ENCODE measurements at regions not wholly inside any gene's neighbourhood (a gene's known extent, or its start where the extent isn't known, plus 50 kb on each side); places are given as distances from the start of the nearest gene placed in this dataset.
"Not testable (repeated sequence)": the region's sequence is repeated elsewhere in the genome, so short reads cannot be mapped to it uniquely, and the experiment has no call there.

GRCh38 chr1:65027666-65028358 lies 61.5 kb upstream of the JAK1 start:
- no peak for DNase-seq (ENCODE audit: low spot score, unreplicated experiment)
- Mint-ChIP-seq H3K4me1 (ENCODE audit: low read depth) (no peaks in the 10 kb centered on the region), H3K27me3 (no peaks in the 10 kb centered on the region), H3K4me3 (ENCODE audit: low read depth) (no peak overlapping the region), H3K27ac (no peak overlapping the region), H3K9me3 (ENCODE audit: low read depth) (peaks cover 4% of the 10 kb centered on the region), H3K36me3 (ENCODE audit: insufficient read depth) (no peaks in the 10 kb centered on the region)
- TF ChIP-seq CTCF (IDR thresholded peaks at IDR 0.05; ENCODE audit: unreplicated experiment) = no peak

GRCh38 chr1:65029434-65029833 lies 63.1 kb upstream of the JAK1 start:
- DNase-seq (ENCODE audit: low spot score, unreplicated experiment); H3K9me3 Mint-ChIP-seq (ENCODE audit: low read depth); H3K36me3 Mint-ChIP-seq (ENCODE audit: insufficient read depth); H3K4me1 Mint-ChIP-seq (ENCODE audit: low read depth); H3K27ac Mint-ChIP-seq; H3K4me3 Mint-ChIP-seq (ENCODE audit: low read depth); H3K27me3 Mint-ChIP-seq: not testable (repeated sequence)

GRCh38 chr1:65034879-65035278 lies 68.5 kb upstream of the JAK1 start:
- DNase-seq (ENCODE audit: low spot score, unreplicated experiment); H3K4me1 Mint-ChIP-seq (ENCODE audit: low read depth); H3K27ac Mint-ChIP-seq: not testable (repeated sequence)

DNA sequence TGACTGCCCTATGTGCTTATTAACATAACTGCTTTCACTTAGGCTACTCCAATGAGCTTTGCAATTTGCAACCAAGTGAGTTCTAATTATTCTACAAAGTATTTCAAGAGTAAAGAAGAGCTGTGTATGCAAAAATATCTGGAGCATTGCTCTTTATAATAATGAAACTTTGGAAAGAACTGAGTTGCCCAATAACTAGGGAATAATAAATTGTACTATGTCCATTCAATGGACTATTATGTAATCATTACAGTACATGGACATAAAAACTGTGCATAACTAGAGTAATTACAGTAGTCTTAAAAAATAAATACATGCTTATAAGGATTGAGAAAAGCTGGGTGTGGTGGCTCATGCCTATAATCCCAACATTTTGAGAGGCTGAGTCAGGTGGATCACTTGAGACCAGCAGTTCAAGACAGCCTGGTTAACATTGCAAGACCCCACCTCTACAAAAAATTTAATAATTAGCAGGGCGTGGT lies 70.3 kb upstream of the JAK1 start:
- Mint-ChIP-seq H3K9me3 (ENCODE audit: low read depth) (no peaks in the 10 kb centered on the region), H3K27me3 (no peaks in the 10 kb centered on the region), H3K4me3 (ENCODE audit: low read depth) (no peak overlapping the region), H3K36me3 (ENCODE audit: insufficient read depth) (no peaks in the 10 kb centered on the region), H3K4me1 (ENCODE audit: low read depth) (no peaks in the 10 kb centered on the region), H3K27ac (no peak overlapping the region)
- no peak for TF ChIP-seq CTCF (IDR thresholded peaks at IDR 0.05; ENCODE audit: unreplicated experiment)
- DNase-seq (ENCODE audit: low spot score, unreplicated experiment) = no peak

More at GRCh38 chr1:65034879-65035278, 68.5 kb upstream of the JAK1 start:
- H3K27me3 Mint-ChIP-seq; H3K9me3 Mint-ChIP-seq (ENCODE audit: low read depth); H3K4me3 Mint-ChIP-seq (ENCODE audit: low read depth); H3K36me3 Mint-ChIP-seq (ENCODE audit: insufficient read depth): not testable (repeated sequence)

- no peak overlapping the region for H3K27ac Mint-ChIP-seq
- TF ChIP-seq CTCF (IDR thresholded peaks at IDR 0.05; ENCODE audit: unreplicated experiment) = no peak
- H3K4me3 Mint-ChIP-seq (ENCODE audit: low read depth) = no peak overlapping the region
- DNase-seq (ENCODE audit: low spot score, unreplicated experiment) = no peak
- no peaks in the 10 kb centered on the region for H3K4me1 Mint-ChIP-seq (ENCODE audit: low read depth)
- H3K36me3 Mint-ChIP-seq (ENCODE audit: insufficient read depth) = no peaks in the 10 kb centered on the region
- H3K9me3 Mint-ChIP-seq (ENCODE audit: low read depth) = no peaks in the 10 kb centered on the region
- no peaks in the 10 kb centered on the region for H3K27me3 Mint-ChIP-seq
Measured at GRCh38 chr1:65039066-65039465, 72.7 kb upstream of the JAK1 start.

- DNase-seq (ENCODE audit: low spot score, unreplicated experiment) = no peak
- no peak for TF ChIP-seq CTCF (IDR thresholded peaks at IDR 0.05; ENCODE audit: unreplicated experiment)
- Mint-ChIP-seq H3K36me3 (ENCODE audit: insufficient read depth) (no peaks in the 10 kb centered on the region), H3K9me3 (ENCODE audit: low read depth) (no peaks in the 10 kb centered on the region), H3K4me3 (ENCODE audit: low read depth) (no peak overlapping the region), H3K27me3 (no peaks in the 10 kb centered on the region), H3K4me1 (ENCODE audit: low read depth) (no peaks in the 10 kb centered on the region), H3K27ac (no peak overlapping the region)
Measured at GRCh38 chr1:65039508-65039907, 73.2 kb upstream of the JAK1 start.
